Liver (tissue), 3 donors: ENCODE measurements at regions not wholly inside any gene's neighbourhood (a gene's known extent, or its start where the extent isn't known, plus 50 kb on each side); places are given as distances from the start of the nearest gene placed in this dataset.

Experiments used
- EGR1 ChIP-seq, 2 donors: IDR thresholded peaks; 2 replicates each; pipeline ENCODE4 v1.6.1; 2016 to 2018; ENCODE audit warnings: antibody characterized with exemption in 2 of 2, low read depth in 2 of 2
- HNF4A ChIP-seq, 2 donors: conservative IDR thresholded peaks; 2 replicates each; pipeline ENCODE4 v1.6.1; 2016; ENCODE audit warnings: antibody characterized with exemption in 2 of 2, mild to moderate bottlenecking in 2 of 2
- JUND ChIP-seq, 2 donors: IDR thresholded peaks; 2 replicates each; pipeline ENCODE4 v1.6.1; 2016; ENCODE audit warnings: antibody characterized with exemption in 2 of 2
- MAX ChIP-seq: IDR thresholded peaks from 2 replicates; pipeline ENCODE4 v1.6.1; 2016; ENCODE audit warnings: antibody characterized with exemption
- NR2F2 ChIP-seq: IDR thresholded peaks from 2 replicates; pipeline ENCODE4 v1.6.1; 2016; ENCODE audit warnings: antibody characterized with exemption
- REST ChIP-seq: IDR thresholded peaks from 2 replicates; pipeline ENCODE4 v1.6.1; 2016; ENCODE audit warnings: antibody characterized with exemption, mild to moderate bottlenecking
- RXRA ChIP-seq, 2 donors: IDR thresholded peaks; 2 replicates each; pipeline ENCODE4 v1.6.1; 2017 to 2018; ENCODE audit warnings: antibody characterized with exemption in 2 of 2, mild to moderate bottlenecking in 1 of 2
- SP1 ChIP-seq: IDR thresholded peaks from 2 replicates; pipeline ENCODE4 v1.6.1; 2018; ENCODE audit warnings: antibody characterized with exemption, mild to moderate bottlenecking
- YY1 ChIP-seq: IDR thresholded peaks from 2 replicates; pipeline ENCODE4 v1.6.1; 2016; ENCODE audit warnings: antibody characterized with exemption, mild to moderate bottlenecking
- ZBTB33 ChIP-seq: IDR thresholded peaks from 2 replicates; pipeline ENCODE4 v1.6.1; 2016; ENCODE audit warnings: antibody characterized with exemption
- TF ChIP-seq, protein P1 (sequence below): fragments of 150-350 bp; IDR thresholded peaks from 2 replicates; pipeline ENCODE4 v1.5.1; 2017; ENCODE audit warnings: improper control_type of control experiment, low read depth, low read length; ENCODE audit not compliant: missing input control
- donor health status: healthy.
- donor health status: healthy.

- no peak for TF ChIP-seq MAX
- TF ChIP-seq, protein P1, sequence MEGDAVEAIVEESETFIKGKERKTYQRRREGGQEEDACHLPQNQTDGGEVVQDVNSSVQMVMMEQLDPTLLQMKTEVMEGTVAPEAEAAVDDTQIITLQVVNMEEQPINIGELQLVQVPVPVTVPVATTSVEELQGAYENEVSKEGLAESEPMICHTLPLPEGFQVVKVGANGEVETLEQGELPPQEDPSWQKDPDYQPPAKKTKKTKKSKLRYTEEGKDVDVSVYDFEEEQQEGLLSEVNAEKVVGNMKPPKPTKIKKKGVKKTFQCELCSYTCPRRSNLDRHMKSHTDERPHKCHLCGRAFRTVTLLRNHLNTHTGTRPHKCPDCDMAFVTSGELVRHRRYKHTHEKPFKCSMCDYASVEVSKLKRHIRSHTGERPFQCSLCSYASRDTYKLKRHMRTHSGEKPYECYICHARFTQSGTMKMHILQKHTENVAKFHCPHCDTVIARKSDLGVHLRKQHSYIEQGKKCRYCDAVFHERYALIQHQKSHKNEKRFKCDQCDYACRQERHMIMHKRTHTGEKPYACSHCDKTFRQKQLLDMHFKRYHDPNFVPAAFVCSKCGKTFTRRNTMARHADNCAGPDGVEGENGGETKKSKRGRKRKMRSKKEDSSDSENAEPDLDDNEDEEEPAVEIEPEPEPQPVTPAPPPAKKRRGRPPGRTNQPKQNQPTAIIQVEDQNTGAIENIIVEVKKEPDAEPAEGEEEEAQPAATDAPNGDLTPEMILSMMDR = no peak
- TF ChIP-seq YY1 = no peak
- TF ChIP-seq ZBTB33 = no peak
- TF ChIP-seq NR2F2 = no peak
- TF ChIP-seq RXRA (IDR thresholded peaks at IDR 0.05) = no peak
- TF ChIP-seq SP1 = no peak
- TF ChIP-seq EGR1 (IDR thresholded peaks at IDR 0.05; ENCODE audit: low read depth in 2 of 2) = no peak
- no peak for TF ChIP-seq JUND (IDR thresholded peaks at IDR 0.05)
- no peak for TF ChIP-seq REST
- TF ChIP-seq HNF4A (conservative IDR thresholded peaks at IDR 0.05) = no peak
Observed at GRCh38 chr1:162926906-162927305, 65.9 kb upstream of the CCDC190 start.
